B cell (primary cell): ENCODE measurements at regions not wholly inside any gene's neighbourhood (a gene's known extent, or its start where the extent isn't known, plus 50 kb on each side); places are given as distances from the start of the nearest gene placed in this dataset.

Experiments
- ATAC-seq: fragments of 200-7000 bp; cut with Tn5 transposase; one replicate; pipeline ENCODE4 v1.10.0; 2021; ENCODE audit warnings: low read depth, mild to moderate bottlenecking, moderate number of reproducible peaks, moderate library complexity
- CTCF ChIA-PET: fragments of 350-600 bp; sonication (Branson Sonifier 250); formaldehyde crosslinking; loops from one replicate; lab custom pipeline; 2021; ENCODE audit warnings: antibody characterized with exemption, inconsistent platforms; lab: Charles Lee
- POLR2A ChIA-PET: fragments of 350-600 bp; sonication (Branson Sonifier 250); formaldehyde crosslinking; loops from one replicate; lab custom pipeline; 2021; ENCODE audit warnings: antibody characterized with exemption; lab: Charles Lee
- DNase-seq: peaks from one replicate; pipeline ENCODE4 v3.0.0; 2013
- H2AFZ ChIP-seq: 2 replicates; pipeline ENCODE4 v1.6.1; 2012; ENCODE audit warnings: mild to moderate bottlenecking, low read depth, low read length; ENCODE audit not compliant: insufficient read depth, poor library complexity, severe bottlenecking
- H3K27ac ChIP-seq, 2 donors: 1 replicate in 1 of 2; 2 replicates in 1 of 2; pipeline ENCODE4 v1.5.1; 2012 to 2013; ENCODE audit warnings: low read length in 2 of 2, mild to moderate bottlenecking in 2 of 2, moderate library complexity in 1 of 2
- H3K27me3 ChIP-seq, 4 experiments: fragments of 200-600 bp in 1 of 4; sonication (generic) in 1 of 4; replicated peaks in 1 of 4; 1 replicate in 2 of 4; 2 replicates in 2 of 4; pipeline versions ENCODE4 v1.6.1 to v1.7.0; 2013 to 2016; ENCODE audit warnings: low read length in 3 of 4, mild to moderate bottlenecking in 2 of 4, mixed read lengths in 1 of 4, moderate library complexity in 1 of 4; ENCODE audit not compliant: insufficient read depth in 4 of 4, control insufficient read depth in 3 of 4; ENCODE audit errors: control extremely low read depth in 1 of 4
- H3K36me3 ChIP-seq, 2 experiments: replicated peaks in 1 of 2; 1 replicate in 1 of 2; 2 replicates in 1 of 2; pipeline versions ENCODE4 v1.6.1 to v1.7.1; 2013; ENCODE audit warnings: low read length in 1 of 2; ENCODE audit not compliant: insufficient read depth in 2 of 2, control insufficient read depth in 1 of 2; ENCODE audit errors: control extremely low read depth in 1 of 2, extremely low read depth in 1 of 2
- H3K4me1 ChIP-seq, 2 donors: fragments of 200-600 bp in 1 of 2; sonication (generic) in 1 of 2; 1 replicate in 1 of 2; 2 replicates in 1 of 2; pipeline versions ENCODE4 v1.5.1 to v1.6.1; 2013 to 2017; ENCODE audit warnings: low read length in 2 of 2; ENCODE audit not compliant: control insufficient read depth in 2 of 2, insufficient read depth in 2 of 2
- H3K4me2 ChIP-seq: replicated peaks from 2 replicates; pipeline ENCODE3; 2012; ENCODE audit warnings: mild to moderate bottlenecking, low read depth, low read length; ENCODE audit not compliant: poor library complexity, severe bottlenecking
- H3K4me3 ChIP-seq, 5 experiments: fragments of 200-600 bp in 1 of 5; sonication (generic) in 1 of 5; 1 replicate in 3 of 5; 2 replicates in 2 of 5; pipeline versions ENCODE4 v1.5.1 to v1.7.0; 2011 to 2016; ENCODE audit warnings: low read length in 4 of 5, mild to moderate bottlenecking in 4 of 5, low read depth in 2 of 5, control low read depth in 1 of 5, moderate library complexity in 1 of 5; ENCODE audit not compliant: insufficient read depth in 1 of 5; ENCODE audit errors: control extremely low read depth in 1 of 5, extremely low read depth in 1 of 5
- H3K79me2 ChIP-seq: fragments of 200-600 bp; sonication (generic); one replicate; pipeline ENCODE4 v1.6.0; 2016; ENCODE audit warnings: low read length; ENCODE audit not compliant: control insufficient read depth, insufficient read depth
- H3K9ac ChIP-seq: fragments of 200-600 bp; sonication (generic); 2 replicates; pipeline ENCODE4 v1.6.1; 2017; ENCODE audit warnings: mild to moderate bottlenecking, low read length, moderate library complexity
- H3K9me3 ChIP-seq, 3 donors: one replicate each; pipeline versions ENCODE4 v1.6.1 to v1.7.1; 2013; ENCODE audit warnings: low read length in 2 of 3; ENCODE audit not compliant: control insufficient read depth in 2 of 3, insufficient read depth in 1 of 3; ENCODE audit errors: control extremely low read depth in 1 of 3
- H4K20me1 ChIP-seq: 2 replicates; pipeline ENCODE4 v1.6.0; 2012; ENCODE audit warnings: mild to moderate bottlenecking, low read length; ENCODE audit not compliant: insufficient read depth, control insufficient read depth, poor library complexity, severe bottlenecking
- H3K27ac Mint-ChIP-seq: one replicate; pipeline ENCODE4 v1.8.0; 2021; ENCODE audit warnings: mixed read lengths
- H3K27me3 Mint-ChIP-seq: one replicate; pipeline ENCODE4 v1.8.0; 2021; ENCODE audit warnings: mixed read lengths
- H3K4me1 Mint-ChIP-seq: one replicate; pipeline ENCODE4 v1.8.0; 2021; ENCODE audit warnings: mixed read lengths
- H3K4me3 Mint-ChIP-seq: one replicate; pipeline ENCODE4 v1.8.0; 2021; ENCODE audit warnings: mixed read lengths
- H3K9me3 Mint-ChIP-seq: one replicate; pipeline ENCODE4 v1.8.0; 2022; ENCODE audit warnings: mixed read lengths; ENCODE audit not compliant: insufficient read depth
- CTCF ChIP-seq: fragments of 200-600 bp; IDR thresholded peaks from one replicate; pipeline ENCODE4 v1.8.0; 2022; ENCODE audit warnings: antibody characterized with exemption, mild to moderate bottlenecking
- EZH2 ChIP-seq: IDR thresholded peaks from 2 replicates; pipeline ENCODE4 v1.6.1; 2012; ENCODE audit warnings: borderline replicate concordance, low read depth, mild to moderate bottlenecking, moderate library complexity, low read length; ENCODE audit not compliant: insufficient read depth, poor library complexity, severe bottlenecking
- WGBS: methylation state at CpG from one replicate; pipeline ENCODE4 v1.1.5; 2013; ENCODE audit warnings: missing lambda C conversion rate; ENCODE audit not compliant: insufficient coverage; 5-methylcytosine and 5-hydroxymethylcytosine counted together
- intact Hi-C: fragments of 100-400 bp; cut with micrococcal nuclease; formaldehyde crosslinking; loops from one replicate; pipeline ENCODE4 v1.10.0; 2022

- ATAC-seq = no peak
- DNase-seq = no peak
Observed at GRCh38 chrX:98448524-98448923, 1564.8 kb downstream of the RPA4 start.

GRCh38 chrX:98452456-98452855 lies 1568.7 kb downstream of the RPA4 start:
- Histone ChIP-seq H4K20me1 (no peaks in the 10 kb centered on the region), H2AFZ (no peak overlapping the region), H3K27ac (no peak overlapping the region), H3K4me2 (no peak overlapping the region), H3K36me3 (no peaks in the 10 kb centered on the region), H3K4me3 (no peak overlapping the region), H3K4me1 (no peaks in the 10 kb centered on the region), H3K79me2 (no peaks in the 10 kb centered on the region), H3K27me3 (no peaks in the 10 kb centered on the region), H3K9ac (no peak overlapping the region), H3K9me3 (peaks cover 0 to 3% (median 0%) of the 10 kb centered on the region in 3 donors)
- no peak overlapping the region for H3K4me3 Mint-ChIP-seq
- intact Hi-C loops = no loop called here
- H3K27ac Mint-ChIP-seq = no peak overlapping the region
- no peak for TF ChIP-seq CTCF
- TF ChIP-seq EZH2 = no peak
- DNase-seq (no peak), ATAC-seq (no peak)
- ChIA-PET CTCF (no interaction called here), POLR2A (no interaction called here)
- H3K27me3 Mint-ChIP-seq = no peaks in the 10 kb centered on the region
- no CpG with 5 or more reads among the region's 1 CpG for WGBS
- no peaks in the 10 kb centered on the region for H3K4me1 Mint-ChIP-seq
- no peaks in the 10 kb centered on the region for H3K9me3 Mint-ChIP-seq

More at GRCh38 chrX:98448524-98448923, 1564.8 kb downstream of the RPA4 start:
- Histone ChIP-seq H3K9ac (no peak overlapping the region), H3K36me3 (no peaks in the 10 kb centered on the region), H3K9me3 (no peaks in the 10 kb centered on the region), H3K27me3 (no peaks in the 10 kb centered on the region), H4K20me1 (no peaks in the 10 kb centered on the region), H3K79me2 (no peaks in the 10 kb centered on the region), H3K4me1 (no peaks in the 10 kb centered on the region), H2AFZ (no peak overlapping the region), H3K27ac (no peak overlapping the region), H3K4me3 (no peak overlapping the region), H3K4me2 (no peak overlapping the region)
- no peaks in the 10 kb centered on the region for H3K4me1 Mint-ChIP-seq
- TF ChIP-seq CTCF = no peak
- no peak for TF ChIP-seq EZH2
- H3K27ac Mint-ChIP-seq = no peak overlapping the region
- no CpG with 5 or more reads among the region's 4 CpGs for WGBS
- intact Hi-C loops = no loop called here
- no peaks in the 10 kb centered on the region for H3K27me3 Mint-ChIP-seq
- no peak overlapping the region for H3K4me3 Mint-ChIP-seq
- H3K9me3 Mint-ChIP-seq = no peaks in the 10 kb centered on the region
- ChIA-PET CTCF (no interaction called here), POLR2A (no interaction called here)
